ENCODE measurements at regions not wholly inside any gene's neighbourhood (a gene's known extent, or its start where the extent isn't known, plus 50 kb on each side); places are given as distances from the start of the nearest gene placed in this dataset.
"Not testable (repeated sequence)": the region's sequence is repeated elsewhere in the genome, so short reads cannot be mapped to it uniquely, and the experiment has no call there.

- intact Hi-C loops (cut with DNase I) = no loop called here
- no peak for DNase-seq (ENCODE audit: low spot score)
Measured at GRCh38 chr16:51553314-51553713, 402.2 kb upstream of the SALL1 start.

GRCh38 chr16:51550800-51551347 lies 399.8 kb upstream of the SALL1 start:
- intact Hi-C loops (cut with DNase I) = no loop called here
- no peak for DNase-seq (ENCODE audit: low spot score)

GRCh38 chr16:51549836-51550235 lies 398.8 kb upstream of the SALL1 start:
- no peak for DNase-seq (ENCODE audit: low spot score)
- intact Hi-C loops (cut with DNase I) = no loop called here

GRCh38 chr16:51545951-51546350 lies 394.9 kb upstream of the SALL1 start:
- intact Hi-C loops (cut with DNase I) = no loop called here
- DNase-seq (ENCODE audit: low spot score) = no peak

GRCh38 chr16:51544851-51545467 lies 393.9 kb upstream of the SALL1 start:
- intact Hi-C loops (cut with DNase I) = no loop called here
- no peak for DNase-seq (ENCODE audit: low spot score)

- intact Hi-C loops (cut with DNase I) = no loop called here
- no peak for DNase-seq (ENCODE audit: low spot score)
Measured at GRCh38 chr16:51543971-51544370, 392.9 kb upstream of the SALL1 start.

- intact Hi-C loops (cut with DNase I) = no loop called here
- DNase-seq (ENCODE audit: low spot score) = no peak
Measured at GRCh38 chr16:51542981-51543815, 392.1 kb upstream of the SALL1 start.

- no peak for DNase-seq (ENCODE audit: low spot score)
- intact Hi-C loops (cut with DNase I) = no loop called here
Measured at GRCh38 chr16:51540259-51540658, 389.2 kb upstream of the SALL1 start.

- intact Hi-C loops (cut with DNase I) = loop anchor here in 1 of 2 donors (10.0 kb wide), 1 partner anchor 56 kb away; no protein-coding TSS in a partner anchor
- DNase-seq (ENCODE audit: low spot score) = no peak
Measured at GRCh38 chr16:51538707-51539498, 387.8 kb upstream of the SALL1 start.

- no peak for DNase-seq (ENCODE audit: low spot score)
- intact Hi-C loops (cut with DNase I) = loop anchor here in 1 of 2 donors (10.0 kb wide), 1 partner anchor 59 kb away; no protein-coding TSS in a partner anchor
Measured at GRCh38 chr16:51535591-51535990, 384.5 kb upstream of the SALL1 start.

GRCh38 chr16:51532551-51532950 lies 381.5 kb upstream of the SALL1 start:
- intact Hi-C loops (cut with DNase I) = loop anchor here in 1 of 2 donors (10.0 kb wide), 1 partner anchor 62 kb away; no protein-coding TSS in a partner anchor
- DNase-seq (ENCODE audit: low spot score) = no peak

GRCh38 chr16:51531271-51531670 lies 380.2 kb upstream of the SALL1 start:
- DNase-seq (ENCODE audit: low spot score) = no peak
- intact Hi-C loops (cut with DNase I) = loop anchor here in 1 of 2 donors (10.0 kb wide), 1 partner anchor 64 kb away; no protein-coding TSS in a partner anchor

- no peak for DNase-seq (ENCODE audit: low spot score)
- intact Hi-C loops (cut with DNase I) = no loop called here
Measured at GRCh38 chr16:51527349-51527748, 376.3 kb upstream of the SALL1 start.

GRCh38 chr16:51526621-51527020 lies 375.6 kb upstream of the SALL1 start:
- no peak for DNase-seq (ENCODE audit: low spot score)
- intact Hi-C loops (cut with DNase I) = no loop called here

GRCh38 chr16:51524555-51525373 lies 373.7 kb upstream of the SALL1 start:
- intact Hi-C loops (cut with DNase I) = no loop called here
- DNase-seq (ENCODE audit: low spot score) = no peak

- no peak for DNase-seq (ENCODE audit: low spot score)
- intact Hi-C loops (cut with DNase I) = no loop called here
Measured at GRCh38 chr16:51524070-51524469, 373.0 kb upstream of the SALL1 start.

- intact Hi-C loops (cut with DNase I) = no loop called here
- DNase-seq (ENCODE audit: low spot score) = no peak
Measured at GRCh38 chr16:51523400-51523799, 372.3 kb upstream of the SALL1 start.

- intact Hi-C loops (cut with DNase I) = no loop called here
- DNase-seq (ENCODE audit: low spot score) = no peak
Measured at GRCh38 chr16:51522902-51523301, 371.8 kb upstream of the SALL1 start.

GRCh38 chr16:51516960-51517359 lies 365.9 kb upstream of the SALL1 start:
- intact Hi-C loops (cut with DNase I) = loop anchor here in 1 of 2 donors (5.0 kb wide), 1 partner anchor 1225 kb away; no protein-coding TSS in a partner anchor
- not testable (repeated sequence) for DNase-seq (ENCODE audit: low spot score)
